ENCODE measurements at regions not wholly inside any gene's neighbourhood (a gene's known extent, or its start where the extent isn't known, plus 50 kb on each side); places are given as distances from the start of the nearest gene placed in this dataset.
"Not testable (repeated sequence)": the region's sequence is repeated elsewhere in the genome, so short reads cannot be mapped to it uniquely, and the experiment has no call there.

DNA sequence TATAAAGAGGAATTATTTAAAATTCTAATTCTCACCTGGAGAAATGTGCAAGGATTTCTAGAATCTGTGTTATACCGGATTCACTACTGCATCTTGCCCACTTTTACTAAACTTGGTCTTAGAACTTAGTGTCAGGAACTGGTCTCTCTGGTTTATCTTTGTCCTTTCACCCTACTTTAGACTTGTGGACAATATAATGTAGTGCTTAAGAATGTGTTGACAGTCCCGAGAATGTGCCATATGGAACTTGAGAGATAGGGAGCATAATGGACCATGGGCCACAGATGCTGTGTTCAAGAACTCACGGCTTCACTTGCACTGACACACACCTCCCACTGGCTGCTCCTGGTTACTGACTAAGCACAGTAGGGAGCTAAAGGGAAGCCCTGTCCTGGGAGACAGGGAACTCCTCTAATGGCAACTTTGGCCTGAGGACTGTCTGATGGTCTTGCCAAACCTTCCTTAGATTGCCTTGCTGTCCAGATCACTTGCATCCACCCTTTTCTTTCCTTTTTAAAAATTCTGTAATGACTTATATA lies 476.0 kb upstream of the CHD1 start:
- not testable (repeated sequence) for DNase-seq

DNA sequence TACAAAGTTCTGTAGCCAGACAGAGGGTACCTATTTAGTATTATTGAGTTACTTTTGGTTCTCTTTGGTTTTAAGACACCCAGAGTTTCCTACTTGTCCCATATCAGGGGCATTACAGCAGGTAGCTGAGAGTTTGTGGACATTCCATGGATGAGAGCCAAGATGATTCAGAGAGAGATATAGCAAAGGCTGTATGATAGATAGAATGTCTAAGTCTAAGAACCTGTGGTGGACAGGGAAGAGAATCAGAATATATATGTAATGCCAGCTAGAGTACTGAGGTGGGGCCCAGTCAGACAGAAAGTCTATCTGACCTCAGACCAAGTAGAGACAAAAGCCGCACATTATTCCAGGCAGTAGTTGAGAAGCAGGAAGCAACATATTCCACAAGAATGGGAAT lies 471.8 kb upstream of the CHD1 start:
- DNase-seq: not testable (repeated sequence)

DNA sequence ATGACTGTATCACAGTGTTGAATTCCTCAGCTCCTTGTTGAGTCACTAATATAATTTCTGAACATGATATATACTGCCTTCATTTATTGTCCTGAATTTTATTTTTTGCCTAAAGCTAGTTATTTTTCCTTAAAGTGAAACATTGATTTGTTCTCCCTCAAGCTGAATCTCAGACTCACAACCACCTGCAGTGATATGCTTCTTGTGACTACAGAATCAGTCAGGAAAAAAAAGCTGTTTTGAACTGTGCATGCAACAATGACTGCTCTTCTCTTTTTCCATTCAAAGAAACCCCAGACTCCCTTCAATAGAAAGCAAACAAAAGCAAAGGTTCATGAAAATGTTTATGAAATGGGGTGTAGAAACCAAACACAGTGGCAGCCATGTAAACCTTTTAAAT lies 470.2 kb upstream of the CHD1 start:
- no peak for DNase-seq

DNA sequence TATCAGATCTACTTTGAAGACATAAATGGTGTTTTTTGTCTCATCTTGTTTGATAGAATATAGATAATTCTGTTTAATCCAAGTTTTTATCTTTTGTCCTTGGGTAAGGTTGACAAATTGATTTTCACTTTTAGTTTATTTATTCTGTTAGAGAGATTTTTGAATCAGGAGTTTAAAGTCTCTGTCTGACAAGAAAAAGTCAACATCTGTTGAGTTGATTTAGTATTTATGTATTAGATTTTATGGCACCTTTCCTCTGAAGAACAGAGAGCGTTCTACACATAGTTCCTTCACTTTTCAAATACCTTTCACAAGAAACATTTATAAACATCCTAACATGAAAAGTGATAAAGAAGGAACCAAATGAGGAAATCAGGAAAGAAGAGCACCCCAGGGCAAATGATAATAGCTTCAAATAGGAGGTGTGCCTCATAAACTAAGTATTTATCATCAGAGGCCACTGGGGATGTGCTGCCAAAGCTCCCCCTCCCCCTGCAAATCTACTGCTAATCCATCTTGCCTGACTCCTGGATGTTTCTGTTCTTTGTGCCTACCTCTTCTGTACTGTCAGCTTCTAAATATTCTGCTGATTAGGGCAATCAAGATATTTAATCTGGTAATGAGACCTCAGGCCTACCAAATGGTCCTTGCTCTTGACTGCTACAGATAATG lies 457.7 kb upstream of the CHD1 start:
- DNase-seq: no peak

DNA sequence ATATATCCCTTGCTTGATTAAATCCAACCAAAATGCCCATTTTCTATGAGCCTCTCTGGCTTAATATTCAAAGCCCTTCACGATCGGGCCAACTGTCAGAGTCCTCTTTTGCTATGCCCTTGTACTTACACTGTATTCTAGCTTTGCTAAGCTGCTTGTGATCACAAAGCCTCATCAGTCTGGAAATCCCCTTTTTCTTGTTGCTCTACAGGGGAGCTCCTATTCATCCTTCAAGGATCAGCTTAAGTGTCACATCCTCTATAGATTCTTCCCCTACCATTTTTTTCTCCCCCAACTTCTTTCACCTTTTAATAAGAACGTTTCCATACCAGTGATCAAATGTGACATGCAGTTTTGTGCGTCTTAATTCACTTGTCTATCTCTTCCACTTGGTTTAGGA lies 450.4 kb upstream of the CHD1 start:
- DNase-seq: no peak

DNA sequence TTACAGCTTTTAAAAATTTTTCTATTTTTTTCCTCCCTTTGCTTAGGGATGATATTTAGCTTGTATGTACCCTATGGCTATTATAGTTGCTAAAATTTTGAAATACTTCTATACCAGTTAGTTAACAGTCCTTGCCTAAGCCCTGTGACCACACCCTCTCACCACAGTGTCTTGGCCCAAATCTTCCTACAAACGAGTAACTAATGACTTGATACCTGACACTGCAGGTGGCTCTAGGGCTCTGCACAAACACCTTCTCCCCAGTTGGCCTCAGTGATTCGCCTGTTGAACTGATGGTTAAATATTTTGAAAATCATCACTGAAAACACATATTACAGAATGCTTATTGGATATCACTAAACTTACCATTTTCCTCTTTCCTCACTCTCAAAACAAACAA lies 449.6 kb upstream of the CHD1 start:
- DNase-seq: no peak

DNA sequence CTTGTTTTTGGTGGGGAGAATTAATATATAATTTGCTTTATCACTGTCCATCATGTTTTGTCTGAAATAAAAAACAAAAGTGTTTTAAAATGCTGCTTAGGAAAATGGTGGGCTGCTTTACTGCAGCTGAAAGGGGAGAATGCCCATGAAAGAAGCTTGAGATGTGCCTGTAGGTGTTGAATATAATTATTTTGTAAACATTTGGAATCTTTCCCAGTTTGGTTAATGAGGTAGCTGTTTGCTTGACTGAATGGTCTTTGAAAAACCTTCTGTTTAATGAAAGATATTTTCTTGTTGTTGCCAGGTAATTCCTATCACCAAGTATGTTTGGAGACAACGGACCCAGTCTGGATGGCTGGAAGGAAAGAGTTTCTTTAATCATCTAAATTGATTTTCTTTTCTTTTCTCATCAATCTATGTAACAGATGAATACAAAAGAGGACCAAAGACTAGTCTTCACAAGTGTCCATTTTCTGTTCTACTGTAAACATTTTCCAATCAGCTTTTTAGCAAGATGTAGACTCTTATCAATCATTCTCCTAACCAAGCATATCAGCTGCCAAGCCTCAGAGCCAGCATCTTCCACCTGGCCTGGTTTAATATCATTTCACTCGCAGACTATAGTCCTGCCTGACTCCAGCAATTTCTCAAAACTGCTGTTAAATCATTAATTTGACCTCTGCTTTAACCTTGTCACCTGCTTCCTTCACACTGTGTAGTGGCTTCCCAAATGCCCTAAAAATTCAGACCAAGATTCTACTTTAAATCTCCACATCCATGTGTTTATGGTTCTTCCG lies 441.2 kb upstream of the CHD1 start:
- DNase-seq: no peak

DNA sequence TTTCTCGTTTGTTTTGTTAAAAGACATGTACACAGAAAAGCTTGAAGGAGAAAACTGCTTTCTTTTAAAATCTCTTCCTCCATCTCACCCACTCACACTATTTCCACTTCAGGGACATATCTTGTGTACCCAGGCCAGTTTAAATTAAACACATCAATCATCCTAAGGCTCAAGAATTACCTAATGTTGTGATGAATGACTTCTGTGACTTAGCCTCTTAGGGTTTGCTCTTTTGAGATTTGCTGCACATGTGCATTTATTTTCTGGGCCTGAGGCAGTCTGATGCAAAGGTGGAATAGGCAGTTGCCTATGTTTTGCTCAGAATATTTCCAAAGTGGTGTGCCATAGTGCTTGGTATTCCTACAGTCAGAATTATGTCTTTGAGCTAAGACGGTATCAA lies 439.9 kb upstream of the CHD1 start:
- DNase-seq: no peak

DNA sequence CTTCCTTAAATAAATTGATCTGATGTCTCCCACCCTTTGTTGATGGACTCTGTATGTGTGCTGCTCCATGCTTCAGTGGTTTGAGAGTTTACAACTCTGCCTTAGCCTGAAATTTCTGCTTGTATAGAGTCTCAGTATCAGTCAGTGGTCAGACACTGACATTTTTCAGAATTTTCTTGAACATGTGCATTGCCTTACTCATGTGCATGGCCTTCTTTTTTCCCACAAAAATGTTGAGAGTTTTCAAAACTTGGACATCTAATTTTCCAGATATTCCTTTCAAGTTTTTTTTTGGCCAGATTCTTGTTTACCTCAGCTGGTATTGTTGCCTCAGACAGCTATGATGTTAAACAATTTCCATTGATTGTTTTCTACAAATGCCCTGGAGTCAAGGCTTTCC lies 427.1 kb upstream of the CHD1 start:
- DNase-seq: no peak

DNA sequence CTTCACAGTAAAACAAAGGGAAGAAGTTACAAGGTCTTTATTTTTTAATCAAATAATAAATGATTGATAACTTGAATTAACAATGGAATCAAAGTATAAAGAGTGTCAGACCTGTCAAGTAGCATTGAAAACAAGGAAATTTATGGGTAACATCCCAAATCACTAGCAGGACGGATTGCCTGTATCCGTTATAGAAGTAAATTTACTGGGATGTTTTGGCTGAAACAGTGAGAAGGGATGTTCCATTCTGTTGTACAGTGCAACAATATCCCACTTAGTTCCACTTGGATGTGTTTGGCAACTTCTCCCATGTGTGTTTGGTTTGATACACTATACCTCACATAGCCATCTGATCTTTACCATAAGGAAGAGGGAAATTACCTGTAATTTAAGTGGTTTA lies 421.0 kb upstream of the CHD1 start:
- DNase-seq: no peak

DNA sequence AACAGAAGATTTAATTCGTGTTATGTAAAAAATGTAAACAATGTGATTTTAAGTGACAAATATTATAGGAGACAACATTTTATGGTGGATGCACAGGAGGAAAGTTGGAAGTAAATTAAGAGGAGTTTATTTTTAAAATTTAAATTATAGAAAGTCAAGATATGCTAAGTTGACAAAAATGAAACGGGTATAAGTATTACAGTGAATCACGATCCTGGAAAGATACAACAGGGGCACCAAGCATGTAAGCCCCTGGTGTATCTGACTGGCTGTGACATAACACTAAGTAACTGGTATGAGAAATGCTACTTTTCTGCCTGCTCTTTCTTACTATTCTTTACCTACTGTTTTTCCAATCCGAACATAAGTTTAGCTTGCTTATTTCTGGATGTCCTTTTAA lies 419.8 kb upstream of the CHD1 start:
- no peak for DNase-seq

DNA sequence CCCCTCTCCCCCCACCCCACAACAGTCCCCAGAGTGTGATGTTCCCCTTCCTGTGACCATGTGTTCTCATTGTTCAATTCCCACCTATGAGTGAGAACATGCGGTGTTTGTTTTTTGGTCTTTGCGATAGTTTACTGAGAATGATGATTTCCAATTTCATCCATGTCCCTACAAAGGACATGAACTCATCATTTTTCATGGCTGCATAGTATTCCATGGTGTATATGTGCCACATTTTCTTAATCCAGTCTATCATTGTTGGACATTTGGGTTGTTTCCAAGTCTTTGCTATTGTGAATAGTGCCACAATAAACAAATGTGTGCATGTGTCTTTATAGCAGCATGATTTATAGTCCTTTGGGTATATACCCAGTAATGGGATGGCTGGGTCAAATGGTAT lies 411.0 kb upstream of the CHD1 start:
- DNase-seq: not testable (repeated sequence)

DNA sequence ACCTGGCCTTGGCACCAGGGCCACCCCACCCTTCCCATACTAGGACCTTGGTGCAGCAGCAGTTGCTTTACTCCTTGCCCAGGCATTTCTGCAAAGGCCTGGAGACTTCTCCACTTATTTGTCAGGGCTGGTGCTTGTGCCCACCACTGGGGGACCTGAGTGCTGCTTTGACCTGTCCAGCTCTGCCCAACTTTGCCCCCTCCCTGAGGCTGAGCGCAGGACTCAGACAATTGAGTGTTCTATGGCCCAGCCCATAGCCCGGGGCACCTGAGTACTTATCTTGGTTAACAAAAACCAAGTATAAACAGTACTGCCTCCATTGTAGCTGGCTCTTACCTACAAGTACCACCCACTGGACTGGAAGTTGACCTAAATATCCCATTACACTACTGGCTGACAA lies 406.1 kb upstream of the CHD1 start:
- no peak for DNase-seq

DNA sequence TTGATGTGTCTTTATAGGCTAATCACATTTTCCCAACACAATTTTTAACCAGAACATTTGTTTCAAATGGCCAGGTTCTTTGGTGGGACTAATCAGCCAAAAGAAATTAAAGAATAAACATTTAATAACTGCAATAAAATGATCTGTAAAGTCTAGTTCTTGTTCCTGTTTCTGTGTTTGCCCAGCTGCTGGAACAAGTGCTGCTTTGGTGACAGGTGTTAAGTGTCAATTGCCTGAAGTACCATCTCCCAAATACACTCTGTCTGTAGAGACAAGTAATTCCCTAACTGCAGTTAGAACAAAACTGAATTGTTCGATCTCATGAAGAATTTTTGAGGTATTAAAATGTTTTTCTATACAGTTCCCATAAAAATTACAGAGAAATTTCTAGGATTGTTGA lies 402.3 kb upstream of the CHD1 start:
- no peak for DNase-seq

DNA sequence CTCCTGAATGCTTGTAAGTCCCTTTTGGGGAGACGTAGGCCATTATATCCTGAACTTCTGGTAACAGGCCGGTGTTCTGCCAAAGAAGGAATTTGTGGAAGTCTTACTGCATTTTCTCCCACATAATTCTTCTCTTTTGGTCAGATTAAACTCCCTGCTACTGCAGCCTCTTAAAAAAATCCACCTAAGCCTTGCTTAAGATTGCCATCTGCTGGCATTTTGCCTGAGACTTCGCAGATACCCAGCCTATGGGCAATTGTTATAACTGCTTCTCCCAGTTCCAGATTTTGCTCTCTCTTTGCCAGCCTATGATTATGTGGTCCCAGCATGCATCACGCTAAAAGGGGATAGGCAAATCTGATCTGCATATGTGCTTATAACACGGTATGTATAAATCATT lies 391.6 kb upstream of the CHD1 start:
- DNase-seq: no peak

DNA sequence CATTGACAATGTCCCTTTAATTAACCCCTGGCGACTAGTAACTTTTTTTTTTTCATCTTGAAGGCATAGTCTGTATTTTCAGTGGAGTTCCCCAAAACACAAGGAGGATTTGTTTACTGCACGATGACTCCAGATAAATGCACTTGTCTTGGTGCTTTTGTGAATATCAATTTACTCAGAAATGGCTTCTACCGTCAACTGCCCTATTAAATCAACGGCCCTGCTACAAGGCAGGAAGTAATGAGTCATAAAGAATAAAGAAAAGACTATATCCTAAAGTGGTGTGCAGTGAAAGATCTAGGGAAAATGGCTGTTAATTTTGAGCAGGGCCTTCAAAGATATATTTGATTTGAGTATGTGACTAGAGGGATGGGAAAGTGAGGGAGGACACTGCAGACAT lies 388.3 kb upstream of the CHD1 start:
- no peak for DNase-seq

DNA sequence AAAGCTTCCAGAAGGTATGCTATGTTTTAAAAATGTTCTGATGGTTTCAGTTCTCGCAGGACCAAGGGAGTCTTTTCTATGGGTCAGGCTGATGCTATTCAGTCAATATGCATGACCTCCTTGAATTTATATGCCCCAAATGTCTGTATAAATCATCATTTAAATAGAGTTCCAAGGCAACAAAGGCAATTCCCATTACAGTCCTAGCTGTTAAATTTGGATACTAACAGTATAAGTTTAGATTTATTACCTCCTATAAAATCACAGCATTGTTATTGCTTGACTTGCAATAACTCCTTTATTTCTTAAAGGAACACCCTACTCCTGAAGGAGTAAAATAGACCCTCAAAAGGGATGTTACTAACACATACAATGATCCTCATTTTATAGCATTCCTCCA lies 387.7 kb upstream of the CHD1 start:
- no peak for DNase-seq

DNA sequence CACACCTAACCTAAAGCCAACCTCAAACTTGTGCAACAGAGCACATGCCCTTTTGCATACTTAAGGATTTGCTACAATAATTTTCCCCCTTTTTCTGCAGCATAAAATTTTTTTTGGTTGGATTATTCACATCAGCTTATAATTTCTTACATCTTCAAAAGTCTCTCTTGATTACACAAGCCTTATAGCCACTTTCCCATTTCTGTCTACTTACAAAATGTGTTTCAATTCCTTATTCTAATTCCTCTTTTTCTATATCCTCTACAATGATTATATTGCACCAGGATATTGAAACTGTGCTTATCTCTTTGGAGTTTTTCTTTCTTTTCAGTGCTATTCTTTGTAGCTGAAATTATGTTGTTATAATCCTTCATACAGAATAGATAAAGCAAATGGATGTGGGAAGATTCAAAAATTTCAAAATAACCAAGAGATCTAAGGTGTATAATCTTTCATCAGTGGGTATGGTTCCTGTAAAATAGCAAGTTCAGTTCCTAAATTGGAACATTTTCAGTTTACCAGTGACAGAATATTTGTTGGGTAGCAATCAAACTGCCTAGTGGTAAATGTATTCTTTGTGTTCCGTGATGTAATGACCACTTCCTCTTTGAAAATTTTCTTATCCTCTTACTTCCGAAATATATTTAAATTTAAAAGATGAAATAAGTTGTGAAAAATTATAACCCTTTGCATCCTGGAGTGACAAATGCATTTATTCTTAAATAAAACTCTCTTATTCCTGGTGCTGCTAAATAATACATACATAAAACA lies 386.8 kb upstream of the CHD1 start:
- DNase-seq: no peak

DNA sequence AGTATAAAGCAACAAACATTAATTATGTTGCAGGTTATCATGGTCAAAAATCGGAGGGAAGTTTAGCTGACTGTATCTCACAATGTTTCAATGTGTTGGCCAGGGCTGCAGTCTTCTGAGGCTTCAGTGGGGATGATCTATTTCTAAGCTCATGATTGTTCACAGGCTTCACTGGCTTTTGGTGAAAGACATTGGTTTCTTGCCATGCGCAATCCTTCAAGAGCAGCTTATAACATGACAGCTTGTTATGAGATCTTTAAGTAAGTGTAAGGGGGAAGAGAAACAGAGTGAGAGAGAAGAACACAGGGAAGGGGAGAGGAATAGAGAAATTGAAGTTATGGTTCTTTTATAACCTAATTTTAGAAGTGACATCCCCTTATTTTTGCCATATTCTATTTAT lies 385.9 kb upstream of the CHD1 start:
- no peak for DNase-seq

DNA sequence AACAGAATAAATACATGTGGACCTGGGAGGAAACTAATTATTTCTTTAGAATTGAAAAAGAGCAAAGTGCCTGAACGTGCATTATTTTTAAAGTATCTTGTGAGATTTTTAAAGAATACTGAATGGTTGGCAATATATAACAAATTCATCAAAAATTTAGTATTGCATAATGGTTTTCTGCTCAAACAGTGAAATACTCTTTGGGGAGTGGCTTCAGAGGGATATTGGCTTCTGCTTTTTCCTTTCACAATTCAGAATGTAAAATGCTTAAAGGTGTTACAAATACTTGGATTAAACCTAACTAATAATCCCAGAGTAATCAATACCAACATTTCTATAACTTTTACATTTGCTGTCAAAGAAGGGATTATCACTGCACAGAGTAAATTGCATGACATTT lies 379.3 kb upstream of the CHD1 start:
- no peak for DNase-seq

DNA sequence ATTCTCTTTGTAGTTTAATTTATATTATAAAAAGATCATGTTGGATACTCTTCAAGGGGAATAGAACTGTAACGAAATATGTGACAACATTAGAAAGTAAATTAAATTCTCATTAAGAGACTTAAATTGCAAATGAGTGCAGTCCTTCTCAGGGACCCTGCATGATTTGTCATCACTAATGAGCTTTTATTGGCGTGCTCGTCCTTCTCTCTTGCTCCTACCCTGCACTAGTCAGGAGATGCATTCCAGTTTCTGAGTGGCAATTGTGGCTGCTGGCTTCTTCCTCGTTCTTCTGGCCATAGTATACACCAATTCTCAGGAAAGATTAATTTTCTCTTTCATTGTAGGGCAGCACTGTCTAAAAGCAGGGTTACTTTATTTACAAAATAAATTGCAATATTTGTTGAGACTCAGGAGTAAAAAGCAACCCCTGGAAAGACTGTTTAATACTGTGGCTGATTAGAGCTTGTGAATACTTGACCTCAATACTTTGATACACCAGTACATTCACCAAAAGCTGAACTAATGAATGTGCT lies 376.3 kb upstream of the CHD1 start:
- DNase-seq: no peak

DNA sequence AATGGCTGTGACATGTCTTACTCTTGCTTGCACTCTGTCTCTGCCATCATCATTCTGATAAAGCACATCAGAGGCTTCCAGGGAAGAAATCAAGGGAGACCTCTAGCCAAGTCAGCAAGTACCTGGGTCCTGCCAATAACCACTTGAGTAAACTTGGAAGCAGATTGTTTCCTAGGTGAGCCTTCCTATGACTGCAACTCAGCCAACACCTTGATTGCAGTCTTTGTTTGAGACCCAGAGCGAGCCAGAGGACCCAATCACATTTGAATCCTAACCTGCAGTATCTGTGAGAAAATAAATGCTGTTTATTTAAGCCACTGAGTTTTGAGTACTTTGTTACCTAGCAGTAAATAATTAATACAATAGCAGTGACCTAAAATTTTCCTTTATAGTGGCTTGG lies 356.8 kb upstream of the CHD1 start:
- no peak for DNase-seq

DNA sequence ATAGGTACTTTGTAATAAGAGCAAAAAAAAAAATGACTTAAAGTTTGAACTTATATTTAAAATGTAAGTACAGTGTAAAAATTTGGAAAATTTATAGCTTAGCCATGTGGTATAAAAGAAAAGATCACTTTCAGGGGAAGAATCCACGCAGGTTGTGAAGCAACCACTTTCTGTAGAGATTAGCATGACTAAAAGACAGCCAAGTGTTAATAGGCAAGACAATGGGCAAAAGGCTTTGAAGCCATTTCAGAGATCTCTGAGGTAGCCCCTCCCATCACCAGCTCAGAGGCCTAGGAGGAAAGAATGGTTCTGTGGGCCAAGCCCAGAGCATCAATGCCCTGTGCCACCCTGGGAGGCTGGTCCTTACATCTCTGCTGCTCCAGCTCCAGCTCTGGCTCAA lies 346.3 kb upstream of the CHD1 start:
- DNase-seq: no peak

DNA sequence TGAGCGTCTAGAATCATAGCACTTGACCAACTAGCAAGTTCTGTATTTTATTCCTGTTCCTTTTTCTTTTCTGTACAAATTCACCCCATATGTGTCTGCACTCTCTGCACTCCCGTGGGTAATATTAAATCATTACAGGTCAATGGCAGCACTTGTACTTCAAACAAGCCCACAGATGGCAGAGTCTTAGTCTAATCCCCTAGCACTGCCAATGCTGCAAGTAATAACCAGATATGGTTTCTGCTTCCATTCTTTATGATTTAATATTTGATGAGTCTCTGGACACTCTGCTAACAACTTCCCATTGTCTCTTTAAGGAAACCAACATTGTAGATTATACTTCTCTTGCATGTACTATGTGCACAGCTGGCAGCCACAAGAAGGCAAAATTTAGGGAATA lies 343.8 kb upstream of the CHD1 start:
- no peak for DNase-seq

Measured in stimulated activated CD4-positive, alpha-beta T cell treated with anti-CD3 and anti-CD28 coated beads, Interleukin-15, amount 100 ng/mL, for 24 hours (primary cell).